NB4 (cell line): ENCODE measurements at regions not wholly inside any gene's neighbourhood (a gene's known extent, or its start where the extent isn't known, plus 50 kb on each side); places are given as distances from the start of the nearest gene placed in this dataset.

Source experiments
- DNase-seq: peaks from one replicate; pipeline ENCODE4 v3.0.0; 2010; ENCODE audit warnings: low read depth
- H3K4me3 ChIP-seq: one replicate; pipeline ENCODE4 v1.5.1; 2011; ENCODE audit warnings: mild to moderate bottlenecking, low read depth, low read length, moderate library complexity
- MYC ChIP-seq: IDR thresholded peaks from 2 replicates; pipeline ENCODE4 v1.6.1; 2011; ENCODE audit warnings: low read depth, low read length
- POLR2A ChIP-seq: IDR thresholded peaks from 2 replicates; pipeline ENCODE4 v1.6.1; 2011; ENCODE audit warnings: mild to moderate bottlenecking; ENCODE audit not compliant: insufficient read length; ENCODE audit errors: extremely low read depth
- TF ChIP-seq, protein P1 (sequence below): IDR thresholded peaks from one replicate; pipeline ENCODE4 v1.5.1; 2012; ENCODE audit warnings: low read depth, low read length
- TF ChIP-seq, protein P2 (sequence below): IDR thresholded peaks from 2 replicates; pipeline ENCODE4 v1.6.1; 2011; ENCODE audit warnings: low read depth, low read length

DNA sequence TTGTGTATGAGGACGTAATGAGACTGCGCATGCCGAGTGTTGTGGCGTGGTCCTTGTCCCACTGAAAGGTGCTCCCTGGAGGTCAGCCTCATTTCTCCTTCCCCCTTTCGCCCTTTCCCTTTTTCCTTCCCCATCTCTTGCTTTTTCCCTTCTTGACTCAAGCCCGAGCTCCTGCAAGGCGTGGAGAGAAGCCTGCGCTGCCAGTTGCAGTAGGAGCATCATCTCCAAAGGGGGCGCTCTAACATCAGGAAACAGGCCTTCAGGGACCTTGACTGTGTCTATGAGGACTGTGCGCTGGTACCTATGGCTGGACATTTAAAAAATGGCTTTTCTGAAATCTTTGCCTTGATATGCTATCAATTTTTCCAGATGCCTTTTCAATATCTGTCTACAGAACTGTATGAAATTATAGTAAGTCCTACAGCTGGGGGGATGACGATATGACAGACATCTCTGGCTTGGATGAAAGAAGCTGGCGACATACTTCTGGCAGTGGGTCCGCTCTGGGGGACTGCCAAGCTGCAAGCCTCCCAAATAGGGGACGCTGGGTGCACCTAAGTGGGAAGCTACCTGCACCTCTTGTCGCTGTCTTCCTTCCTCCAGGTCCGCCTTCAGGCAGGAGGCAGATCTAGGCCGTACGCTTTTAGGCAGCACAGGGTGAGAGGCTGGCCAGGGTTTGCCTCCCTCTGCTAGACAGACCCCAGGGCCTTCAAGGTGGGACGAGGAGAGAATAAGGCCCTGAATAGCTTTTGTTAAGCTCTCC lies 96.5 kb downstream of the NXPE2 start:
- TF ChIP-seq, protein P1, sequence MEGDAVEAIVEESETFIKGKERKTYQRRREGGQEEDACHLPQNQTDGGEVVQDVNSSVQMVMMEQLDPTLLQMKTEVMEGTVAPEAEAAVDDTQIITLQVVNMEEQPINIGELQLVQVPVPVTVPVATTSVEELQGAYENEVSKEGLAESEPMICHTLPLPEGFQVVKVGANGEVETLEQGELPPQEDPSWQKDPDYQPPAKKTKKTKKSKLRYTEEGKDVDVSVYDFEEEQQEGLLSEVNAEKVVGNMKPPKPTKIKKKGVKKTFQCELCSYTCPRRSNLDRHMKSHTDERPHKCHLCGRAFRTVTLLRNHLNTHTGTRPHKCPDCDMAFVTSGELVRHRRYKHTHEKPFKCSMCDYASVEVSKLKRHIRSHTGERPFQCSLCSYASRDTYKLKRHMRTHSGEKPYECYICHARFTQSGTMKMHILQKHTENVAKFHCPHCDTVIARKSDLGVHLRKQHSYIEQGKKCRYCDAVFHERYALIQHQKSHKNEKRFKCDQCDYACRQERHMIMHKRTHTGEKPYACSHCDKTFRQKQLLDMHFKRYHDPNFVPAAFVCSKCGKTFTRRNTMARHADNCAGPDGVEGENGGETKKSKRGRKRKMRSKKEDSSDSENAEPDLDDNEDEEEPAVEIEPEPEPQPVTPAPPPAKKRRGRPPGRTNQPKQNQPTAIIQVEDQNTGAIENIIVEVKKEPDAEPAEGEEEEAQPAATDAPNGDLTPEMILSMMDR, result peak; percentile 93
- TF ChIP-seq MYC (no peak), POLR2A (no peak)
- no peak overlapping the region for H3K4me3 ChIP-seq
- peak; percentile 70 for DNase-seq

DNA sequence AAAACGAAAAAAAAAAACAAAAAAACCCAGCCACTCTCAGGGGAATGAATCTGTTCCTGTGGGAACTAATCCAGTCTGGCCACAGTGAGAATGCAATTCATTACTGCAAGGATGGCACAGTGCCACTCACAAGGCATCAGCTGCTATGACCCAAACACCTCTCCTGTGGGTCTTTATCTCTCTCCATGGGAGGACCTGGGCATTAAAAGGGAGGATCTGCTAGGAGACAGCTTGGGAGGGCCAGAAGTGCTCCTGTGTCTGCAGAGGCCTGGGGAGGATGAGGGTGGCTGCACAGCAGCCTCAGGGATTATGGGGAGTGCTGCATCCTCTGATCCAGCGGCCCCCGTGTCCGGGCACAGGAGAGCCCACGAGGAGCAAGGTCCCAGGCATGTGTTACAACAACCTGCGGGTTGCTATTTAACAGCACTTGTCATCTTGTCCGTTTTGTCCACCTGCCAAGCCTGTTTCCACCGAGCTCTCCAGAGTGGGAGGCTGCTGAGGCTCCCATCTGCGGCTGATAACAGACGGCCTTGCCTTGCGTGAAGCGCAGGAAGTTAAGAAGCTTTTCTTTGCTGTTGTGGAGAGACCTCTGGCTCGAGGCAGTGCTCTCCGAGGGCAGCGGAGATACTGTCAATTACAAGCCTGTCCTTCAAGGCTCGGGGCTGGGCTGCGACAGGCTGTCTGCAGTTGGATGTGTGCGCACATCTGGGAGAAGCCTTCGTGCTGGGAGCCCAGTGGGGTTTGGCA lies 97.7 kb downstream of the NXPE2 start:
- TF ChIP-seq POLR2A (no peak), MYC (no peak)
- TF ChIP-seq, protein P2, sequence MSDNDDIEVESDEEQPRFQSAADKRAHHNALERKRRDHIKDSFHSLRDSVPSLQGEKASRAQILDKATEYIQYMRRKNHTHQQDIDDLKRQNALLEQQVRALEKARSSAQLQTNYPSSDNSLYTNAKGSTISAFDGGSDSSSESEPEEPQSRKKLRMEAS, result no peak
- no peak overlapping the region for H3K4me3 ChIP-seq
- DNase-seq, result no peak

DNA sequence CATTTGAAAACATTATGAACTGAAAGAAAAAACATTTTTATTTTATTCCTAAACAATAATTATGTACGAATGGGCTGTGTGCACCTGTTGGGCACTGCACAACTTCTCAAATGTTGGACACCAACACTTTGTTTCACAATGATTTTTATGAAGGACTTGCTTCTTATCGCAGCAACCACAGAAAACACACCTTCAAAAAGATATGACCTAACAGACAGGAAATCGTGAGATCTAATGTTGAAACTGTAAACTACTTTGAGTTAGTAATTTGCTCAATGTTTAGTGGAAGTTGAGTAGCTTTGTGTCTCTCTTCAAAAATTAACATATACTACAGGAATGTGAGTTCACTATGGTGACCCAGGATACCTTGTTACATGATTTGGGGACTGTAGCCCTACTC lies 98.6 kb downstream of the NXPE2 start:
- DNase-seq, result no peak
- TF ChIP-seq, protein P2, result no peak
- TF ChIP-seq MYC, result no peak
- H3K4me3 ChIP-seq, result no peak overlapping the region

DNA sequence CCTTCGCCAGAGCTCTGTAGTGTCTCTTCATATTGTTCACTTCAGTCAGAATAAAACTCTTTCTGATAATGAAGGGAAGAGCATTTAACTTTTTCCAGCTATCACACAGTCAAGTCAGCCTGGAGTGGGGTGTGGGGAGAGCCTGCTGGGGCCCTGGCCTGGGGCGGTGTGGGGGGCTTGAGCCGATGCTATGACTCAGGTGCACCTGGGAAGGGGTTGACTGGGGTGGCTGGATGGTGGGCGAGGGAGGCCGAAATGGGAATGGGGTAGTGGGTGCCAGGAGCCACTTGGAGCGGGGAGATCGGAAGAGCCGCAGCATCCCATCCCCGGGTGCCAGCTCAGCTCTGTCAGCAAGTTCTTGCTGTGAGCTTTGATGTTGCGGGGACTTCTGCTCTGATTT lies 100.9 kb downstream of the NXPE2 start:
- DNase-seq, result no peak
- no peak overlapping the region for H3K4me3 ChIP-seq
- TF ChIP-seq, protein P1, result no peak
- TF ChIP-seq POLR2A (no peak), MYC (no peak)
- TF ChIP-seq, protein P2, result no peak

DNA sequence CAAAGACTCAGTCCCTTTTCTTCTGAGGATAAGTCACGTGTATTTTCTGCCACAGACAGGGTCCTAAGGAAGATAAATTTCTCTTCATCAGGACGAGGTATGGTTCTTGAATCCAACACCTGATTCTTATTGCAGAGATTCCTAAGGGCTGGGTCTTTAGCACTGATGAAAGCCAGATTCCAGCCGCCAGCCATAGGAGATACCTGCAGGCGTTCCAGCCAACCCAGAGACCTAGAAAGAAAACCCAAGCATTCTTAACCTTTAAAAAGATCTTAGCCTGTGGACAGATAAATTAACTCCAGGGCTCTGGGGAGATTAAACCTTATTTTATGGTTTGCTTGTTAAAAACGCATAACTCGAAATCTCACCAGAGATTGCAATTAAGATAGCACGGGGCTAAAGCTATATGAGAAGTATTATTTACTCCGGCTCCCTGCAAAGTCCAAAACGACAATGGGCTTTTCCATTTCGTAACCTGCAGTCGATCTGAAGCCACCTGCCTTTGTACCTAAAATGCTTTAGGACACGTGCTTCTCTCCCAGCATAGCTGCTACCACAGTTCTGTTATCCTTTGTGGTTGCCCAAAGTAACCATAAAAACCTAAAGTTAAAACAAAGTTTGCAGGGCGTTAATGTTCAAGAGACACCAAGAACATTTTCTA lies 104.5 kb downstream of the NXPE2 start:
- no peak overlapping the region for H3K4me3 ChIP-seq
- TF ChIP-seq POLR2A, result no peak
- TF ChIP-seq, protein P1, result no peak
- TF ChIP-seq, protein P2, result no peak
- no peak for TF ChIP-seq MYC
- DNase-seq, result no peak

DNA sequence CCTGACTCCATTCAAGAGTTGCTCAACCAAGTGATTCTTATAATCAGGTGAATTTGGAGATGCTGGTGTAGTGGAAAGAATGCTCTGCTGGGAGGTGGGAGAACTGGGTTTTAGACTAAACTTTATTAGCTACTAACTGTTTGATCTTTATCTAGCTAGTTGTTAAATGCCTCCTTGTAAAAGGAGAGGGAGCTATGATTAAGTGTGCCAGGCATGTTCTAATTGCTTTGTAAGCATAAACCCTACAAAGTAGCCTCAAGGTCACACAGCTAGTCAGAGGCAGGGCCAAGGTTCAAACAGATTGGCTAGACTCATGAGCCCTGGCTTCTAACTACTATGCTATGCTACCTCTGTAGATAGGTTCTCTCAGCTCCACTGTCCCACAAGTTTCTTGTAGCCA lies 105.5 kb downstream of the NXPE2 start:
- H3K4me3 ChIP-seq, result no peak overlapping the region
- no peak for DNase-seq
- TF ChIP-seq, protein P2, result no peak
- TF ChIP-seq MYC, result no peak
- no peak for TF ChIP-seq POLR2A
- TF ChIP-seq, protein P1, result no peak
